A549 (cell line): ENCODE measurements at regions not wholly inside any gene's neighbourhood (a gene's known extent, or its start where the extent isn't known, plus 50 kb on each side); places are given as distances from the start of the nearest gene placed in this dataset.

Source experiments
- ATAC-seq, 2 experiments: fragments of 200-7000 bp in 1 of 2; fragments of >200 bp in 1 of 2; cut with Nextera tagmentation in 1 of 2; cut with Tn5 transposase in 1 of 2; 3 replicates each; pipeline versions ENCODE4 v1.8.0 to v1.9.1; 2018 to 2020; ENCODE audit warnings: mild to moderate bottlenecking in 1 of 2, moderate library complexity in 1 of 2
- CTCF ChIA-PET: fragments of 300-600 bp; sonication (Branson Sonifier 250); formaldehyde crosslinking; extraction: SDS; loops from one replicate; lab custom pipeline; 2021; ENCODE audit warnings: antibody characterized with exemption, inconsistent platforms; lab: Yijun Ruan, JAX
- POLR2A ChIA-PET: fragments of 350-600 bp; formaldehyde crosslinking; extraction: SDS; loops from one replicate; lab custom pipeline; 2021; ENCODE audit warnings: antibody characterized with exemption, inconsistent platforms; lab: Yijun Ruan, JAX
- DNase-seq, 2 experiments: peaks; one replicate each; pipeline versions ENCODE4 v3.0.0 to v3.0.0-alpha.2; 2011 to 2016; ENCODE audit warnings: low read depth in 1 of 2, low spot score in 1 of 2
- FAIRE-seq: peaks from 2 replicates; lab custom pipeline; 2011; peaks lifted over from hg19 to GRCh38; lab: Jason Lieb, UNC
- H3K27ac ChIP-seq, 2 experiments: fragments of >200 bp; sonication (Bioruptor Twin); formaldehyde crosslinking; 3 replicates each; pipeline ENCODE4 v1.5.1; 2016 to 2017
- H3K4me1 ChIP-seq: fragments of >200 bp; sonication (Bioruptor Twin); formaldehyde crosslinking; 3 replicates; pipeline ENCODE4 v1.6.1; 2016
- H3K4me2 ChIP-seq: fragments of >200 bp; sonication (Bioruptor Twin); formaldehyde crosslinking; 3 replicates; pipeline ENCODE4 v1.6.1; 2016
- H3K4me3 ChIP-seq: fragments of >200 bp; sonication (Bioruptor Twin); formaldehyde crosslinking; 3 replicates; pipeline ENCODE4 v1.5.1; 2016
- H3K9me3 ChIP-seq: fragments of >200 bp; sonication (Bioruptor Twin); formaldehyde crosslinking; 3 replicates; pipeline ENCODE4 v1.6.1; 2016
- CBX8 ChIP-seq: fragments of 200-600 bp; sonication (generic); IDR thresholded peaks from 2 replicates; pipeline ENCODE4 v1.6.1; 2016
- CEBPB ChIP-seq, 2 experiments: fragments of >200 bp in 1 of 2; sonication (Bioruptor Twin) in 1 of 2; formaldehyde crosslinking in 1 of 2; IDR thresholded peaks; 2 replicates each; pipeline ENCODE4 v1.6.1; 2012 to 2016
- CHD2 ChIP-seq: fragments of 150-350 bp; IDR thresholded peaks from 2 replicates; pipeline ENCODE4 v1.6.1; 2014; ENCODE audit warnings: low read length; ENCODE audit not compliant: partially characterized antibody
- CTCF ChIP-seq: fragments of >200 bp; sonication (Bioruptor Twin); formaldehyde crosslinking; IDR thresholded peaks from 3 replicates; pipeline ENCODE4 v1.5.1; 2016
- FOSB ChIP-seq: fragments of 250-450 bp; sonication (Bioruptor Pico); IDR thresholded peaks from 2 replicates; pipeline ENCODE4 v1.5.0; 2020; ENCODE audit warnings: mild to moderate bottlenecking, moderate library complexity
- FOXS1 ChIP-seq: fragments of 250-450 bp; sonication (Bioruptor Pico); IDR thresholded peaks from 2 replicates; pipeline ENCODE4 v1.5.0; 2020; ENCODE audit warnings: mild to moderate bottlenecking, moderate library complexity
- HDAC2 ChIP-seq: fragments of 200-600 bp; sonication (generic); IDR thresholded peaks from 2 replicates; pipeline ENCODE4 v1.6.1; 2016
- HES2 ChIP-seq: fragments of >200 bp; sonication (Bioruptor Twin); formaldehyde crosslinking; IDR thresholded peaks from 2 replicates; pipeline ENCODE4 v1.6.1; 2016
- HOXB13 ChIP-seq: fragments of 250-450 bp; sonication (Bioruptor Pico); IDR thresholded peaks from 2 replicates; pipeline ENCODE4 v1.5.0; 2020; ENCODE audit warnings: low read depth, mild to moderate bottlenecking, moderate library complexity
- HOXB5 ChIP-seq: fragments of 250-450 bp; sonication (Bioruptor Pico); IDR thresholded peaks from 2 replicates; pipeline ENCODE4 v1.5.0; 2020; ENCODE audit warnings: mild to moderate bottlenecking, moderate library complexity
- JUNB ChIP-seq: fragments of >200 bp; sonication (Bioruptor Twin); formaldehyde crosslinking; IDR thresholded peaks from 2 replicates; pipeline ENCODE4 v1.6.1; 2016
- MAFK ChIP-seq: fragments of 450-650 bp; IDR thresholded peaks from 2 replicates; pipeline ENCODE4 v1.6.1; 2014; ENCODE audit not compliant: partially characterized antibody
- MAX ChIP-seq: IDR thresholded peaks from 2 replicates; pipeline ENCODE4 v1.6.1; 2012
- NFE2L2 ChIP-seq: fragments of 150-350 bp; conservative IDR thresholded peaks from 2 replicates; pipeline ENCODE4 v1.6.1; 2014; ENCODE audit warnings: low read length
- NR3C1 ChIP-seq: fragments of >200 bp; sonication (Bioruptor Twin); formaldehyde crosslinking; IDR thresholded peaks from 3 replicates; pipeline ENCODE4 v1.6.1; 2017
- POLR2AphosphoS2 ChIP-seq: conservative IDR thresholded peaks from 2 replicates; pipeline ENCODE4 v1.6.1; 2012; ENCODE audit warnings: low read length, improper control_type of control experiment, inconsistent platforms
- REST ChIP-seq: fragments of 200-600 bp; sonication (generic); IDR thresholded peaks from 2 replicates; pipeline ENCODE4 v1.6.1; 2016; ENCODE audit warnings: antibody characterized with exemption, mild to moderate bottlenecking, moderate library complexity
- RNF2 ChIP-seq: fragments of 200-600 bp; sonication (generic); IDR thresholded peaks from 2 replicates; pipeline ENCODE4 v1.6.1; 2016; ENCODE audit warnings: low read depth, mild to moderate bottlenecking, antibody characterized with exemption, moderate library complexity, borderline replicate concordance
- SMC3 ChIP-seq: fragments of >200 bp; sonication (Bioruptor Twin); formaldehyde crosslinking; IDR thresholded peaks from 3 replicates; pipeline ENCODE4 v1.6.1; 2018; ENCODE audit warnings: inconsistent platforms
- USF2 ChIP-seq: fragments of 450-650 bp; IDR thresholded peaks from 2 replicates; pipeline ENCODE4 v1.6.1; 2014; ENCODE audit warnings: antibody characterized with exemption
- ZC3H11A ChIP-seq: fragments of 450-650 bp; IDR thresholded peaks from 2 replicates; pipeline ENCODE4 v1.6.1; 2014; ENCODE audit warnings: antibody characterized with exemption, mild to moderate bottlenecking
- ZFP36 ChIP-seq: fragments of 450-650 bp; IDR thresholded peaks from 2 replicates; pipeline ENCODE4 v1.6.1; 2014; ENCODE audit warnings: borderline replicate concordance; ENCODE audit not compliant: partially characterized antibody
- ZSCAN20 ChIP-seq: fragments of 250-450 bp; sonication (Bioruptor Pico); IDR thresholded peaks from 2 replicates; pipeline ENCODE4 v1.8.0; 2022; ENCODE audit warnings: mild to moderate bottlenecking, moderate library complexity
- WGBS: methylation state at CpG from one replicate; pipeline ENCODE4 v1.1.6; 2017; ENCODE audit errors: missing lambda C conversion rate; 5-methylcytosine and 5-hydroxymethylcytosine counted together

GRCh38 chr21:15616864-15617574 is 112.8 kb upstream of the USP25 start:
- DNase-seq, result no peak
- POLR2A ChIA-PET, result no interaction called here
- no peak overlapping the region for H3K4me2 ChIP-seq
- WGBS, result 81% methylated on average over 2 of the region's 2 CpGs
- no peak overlapping the region for H3K27ac ChIP-seq
- peaks cover 8% of the 10 kb centered on the region; the same call in 2 of the 3 replicates for H3K4me1 ChIP-seq
- no peak for ATAC-seq
- no peak for FAIRE-seq
- TF ChIP-seq HDAC2, result no peak
- no peak for TF ChIP-seq MAX
- no peak for TF ChIP-seq CTCF
- no peak for TF ChIP-seq HES2
- no peak for TF ChIP-seq CEBPB (IDR thresholded peaks at IDR 0.05)
- TF ChIP-seq FOSB (CRISPR knock-in tag), result no peak
- no peak for TF ChIP-seq POLR2AphosphoS2
- no peak for TF ChIP-seq RNF2
- TF ChIP-seq ZSCAN20 (CRISPR knock-in tag), result no peak
- TF ChIP-seq HOXB5 (CRISPR knock-in tag), result no peak
- TF ChIP-seq SMC3, result no peak
- TF ChIP-seq MAFK, result no peak
- TF ChIP-seq JUNB, result no peak
- TF ChIP-seq, all 56 proteins: peak for 0
- Histone ChIP-seq H3K4me3 (no peak overlapping the region), H3K9me3 (no peaks in the 10 kb centered on the region)
- CTCF ChIA-PET, result interaction anchor here (0.7 kb wide), 1 partner anchor 59 kb away, joined by 3 read pairs; no protein-coding TSS in a partner anchor

GRCh38 chr21:15617964-15618363 is 111.8 kb upstream of the USP25 start:
- TF ChIP-seq NR3C1 (no peak), CHD2 (no peak), ZC3H11A (no peak), HOXB5 (CRISPR knock-in tag) (no peak), USF2 (no peak), ZFP36 (no peak), FOXS1 (no peak), HOXB13 (CRISPR knock-in tag) (no peak), REST (no peak), NFE2L2 (no peak), CEBPB (IDR thresholded peaks at IDR 0.05) (no peak), CBX8 (no peak)
- Histone ChIP-seq H3K4me2 (no peak overlapping the region), H3K4me1 (peaks cover 8% of the 10 kb centered on the region; the same call in 2 of the 3 replicates), H3K9me3 (no peaks in the 10 kb centered on the region), H3K27ac (no peak overlapping the region), H3K4me3 (no peak overlapping the region)
- CTCF ChIA-PET, result no interaction called here
- FAIRE-seq, result no peak
- 20% methylated on average over 3 of the region's 3 CpGs for WGBS
- peak in 1 of 2 experiments; percentile 47 for DNase-seq
- POLR2A ChIA-PET, result no interaction called here
- ATAC-seq, result peak in 1 of 2 experiments; percentile 41; a peak in 2 of 6 replicates
